ENCODE measurements at regions not wholly inside any gene's neighbourhood (a gene's known extent, or its start where the extent isn't known, plus 50 kb on each side); places are given as distances from the start of the nearest gene placed in this dataset.

GRCh38 chr10:52583336-52583735, 189.2 kb downstream of the MBL2 start:
- TF ChIP-seq POLR2A (IDR thresholded peaks at IDR 0.05; ENCODE audit: extremely low read depth, insufficient read length) (no peak), CTCF (IDR thresholded peaks at IDR 0.05; ENCODE audit: low read depth, low read length) (no peak), MAX (IDR thresholded peaks at IDR 0.05; ENCODE audit: low read depth, low read length) (no peak), MYC (IDR thresholded peaks at IDR 0.05; ENCODE audit: low read depth, low read length) (no peak)

Measured in NB4 (cell line).